ENCODE measurements at regions not wholly inside any gene's neighbourhood (a gene's known extent, or its start where the extent isn't known, plus 50 kb on each side); places are given as distances from the start of the nearest gene placed in this dataset.

- TF ChIP-seq EZH2phosphoT487 (IDR thresholded peaks at IDR 0.05), result no peak
- TF ChIP-seq CTCF (IDR thresholded peaks at IDR 0.05), result no peak
Observed at GRCh38 chr15:99454107-99454809, 111.5 kb upstream of the MEF2A start.

Data from neural progenitor cell (in vitro differentiated cells).